GM21447 (cell line): ENCODE measurements at regions not wholly inside any gene's neighbourhood (a gene's known extent, or its start where the extent isn't known, plus 50 kb on each side); places are given as distances from the start of the nearest gene placed in this dataset.

Experiments
- ATAC-seq: cut with Tn5 transposase; IDR thresholded peaks from one replicate; pipeline ENCODE4 v1.9.1; 2021; ENCODE audit not compliant: unreplicated experiment

- no peak for ATAC-seq
These were observed 90.5 kb upstream of the SPRED2 start for GRCh38 chr2:65522922-65523321.

GRCh38 chr2:65518751-65519150, 86.4 kb upstream of the SPRED2 start:
- no peak for ATAC-seq

- ATAC-seq = no peak
These were observed 82.3 kb upstream of the SPRED2 start for GRCh38 chr2:65514555-65515195.

DNA sequence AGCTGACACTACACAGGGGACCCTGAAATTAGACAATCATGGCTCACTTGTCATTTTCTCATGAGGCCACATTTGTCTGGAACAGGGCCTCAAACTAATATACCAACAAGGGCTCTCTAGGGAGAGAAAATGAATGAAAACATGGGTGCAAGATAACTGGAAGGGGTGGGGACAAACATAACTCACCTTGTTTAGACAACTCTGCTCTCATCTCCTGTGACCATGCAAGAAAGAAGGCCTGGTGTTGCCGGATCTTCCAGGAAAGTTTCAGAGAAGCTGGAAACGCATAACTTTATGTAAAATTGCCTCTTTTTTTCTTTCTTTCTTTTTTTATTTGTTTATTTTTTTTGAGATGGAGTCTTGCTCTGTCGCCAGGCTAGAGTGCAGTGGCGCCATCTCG, 80.4 kb upstream of the SPRED2 start:
- no peak for ATAC-seq

DNA sequence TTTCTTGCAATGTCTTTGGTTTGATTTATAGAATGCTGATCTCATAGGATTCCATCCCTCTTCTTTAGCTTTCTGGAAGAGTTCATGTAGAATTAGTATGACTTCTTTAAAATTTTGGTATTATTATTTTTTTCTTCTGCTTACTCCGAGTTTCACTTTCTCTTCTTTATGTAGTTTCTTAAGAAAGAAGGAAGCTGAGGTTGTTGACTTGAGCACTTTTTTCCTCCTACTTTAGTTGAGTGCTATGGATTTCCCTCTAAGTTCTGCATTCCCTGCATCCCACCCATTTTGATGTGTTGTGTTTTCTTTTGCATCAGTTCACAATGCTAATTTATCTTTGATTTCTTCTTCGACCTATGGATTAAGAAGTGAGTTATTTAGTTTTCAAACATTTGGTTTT, 78.9 kb upstream of the SPRED2 start:
- no peak for ATAC-seq

DNA sequence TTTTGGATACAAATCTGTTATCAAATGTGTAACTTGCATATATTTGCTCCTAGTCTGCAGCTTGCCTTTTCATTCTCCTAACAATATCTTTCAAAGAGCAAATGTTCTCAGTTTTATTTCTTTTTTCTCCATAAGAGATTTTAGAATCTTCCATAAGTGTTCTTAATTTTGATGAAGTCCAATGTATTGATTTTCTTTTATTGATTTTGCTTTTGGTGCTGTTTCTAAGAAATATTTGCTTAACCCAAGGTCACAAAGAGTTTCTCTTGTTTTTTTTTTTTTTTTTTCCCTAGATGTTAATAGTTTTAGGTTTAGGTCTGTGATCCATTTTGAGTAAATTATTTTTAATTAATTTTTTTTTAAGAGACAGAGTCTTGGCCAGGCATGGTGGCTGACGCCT, 75.8 kb upstream of the SPRED2 start:
- no peak for ATAC-seq

- ATAC-seq = no peak
These were observed 75.0 kb upstream of the SPRED2 start for GRCh38 chr2:65507102-65508069.

- ATAC-seq = no peak
These were observed 72.7 kb upstream of the SPRED2 start for GRCh38 chr2:65504814-65505697.

DNA sequence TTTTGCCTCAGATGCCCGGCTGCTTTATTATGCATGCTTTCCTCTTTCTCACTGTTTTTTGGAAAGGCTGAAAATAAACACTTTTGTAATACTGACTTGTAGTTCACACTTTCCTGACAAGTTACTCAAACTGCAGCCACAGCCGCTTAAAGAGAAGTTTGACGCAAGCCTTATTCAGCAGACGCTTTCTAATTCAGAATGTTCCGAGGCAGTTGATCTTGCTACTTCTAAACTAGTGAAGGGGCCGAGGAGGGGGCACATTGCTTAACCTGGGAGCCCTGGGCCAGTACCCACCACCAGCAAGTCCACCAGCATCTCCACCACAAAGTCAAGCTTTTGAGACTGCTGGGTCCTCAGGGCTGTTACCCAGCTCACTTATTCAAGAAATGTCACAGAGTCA, 71.8 kb upstream of the SPRED2 start:
- ATAC-seq = no peak

DNA sequence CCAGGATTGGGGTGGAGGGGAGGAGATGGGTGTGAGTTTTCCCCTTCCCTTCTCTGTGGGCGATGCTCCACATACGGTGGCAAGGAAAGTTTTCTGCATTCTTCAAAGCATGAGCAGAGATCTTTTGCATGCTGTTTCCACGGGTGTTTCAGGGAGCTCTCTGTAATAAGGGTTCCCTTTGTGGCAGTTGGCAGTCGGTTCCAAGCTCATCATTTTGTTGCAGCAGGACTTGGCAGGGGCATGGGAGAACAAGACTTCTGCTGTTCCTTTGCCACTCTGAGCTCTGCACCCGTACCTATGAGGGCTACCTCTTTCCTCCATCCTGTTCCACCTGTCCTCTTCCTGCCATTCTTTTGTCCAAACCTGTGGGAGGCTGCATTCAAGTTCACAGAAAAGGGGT, 71.3 kb upstream of the SPRED2 start:
- ATAC-seq = no peak

DNA sequence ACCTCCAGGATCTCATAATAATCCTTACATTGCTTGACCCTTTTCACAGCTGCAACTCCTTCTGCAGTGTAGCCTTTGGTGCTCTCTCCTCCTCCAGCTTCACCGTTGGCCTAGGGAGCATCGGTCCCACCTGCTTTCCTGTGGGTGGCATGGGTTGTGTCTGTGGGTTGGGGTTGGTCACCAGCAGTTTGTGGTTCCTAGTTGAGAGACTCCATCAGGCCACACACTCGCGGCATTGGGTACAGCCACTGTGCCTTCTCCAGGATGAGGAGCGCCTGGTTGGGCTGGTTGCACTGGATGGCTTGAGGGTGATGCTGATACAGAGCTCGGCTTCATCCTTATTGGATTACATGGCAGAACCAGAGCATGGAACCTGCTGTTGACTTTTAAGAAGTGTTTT, 69.4 kb upstream of the SPRED2 start:
- ATAC-seq = no peak

GRCh38 chr2:65501074-65501473, 68.7 kb upstream of the SPRED2 start:
- ATAC-seq = no peak

- no peak for ATAC-seq
These were observed 68.1 kb upstream of the SPRED2 start for GRCh38 chr2:65500310-65501040.

DNA sequence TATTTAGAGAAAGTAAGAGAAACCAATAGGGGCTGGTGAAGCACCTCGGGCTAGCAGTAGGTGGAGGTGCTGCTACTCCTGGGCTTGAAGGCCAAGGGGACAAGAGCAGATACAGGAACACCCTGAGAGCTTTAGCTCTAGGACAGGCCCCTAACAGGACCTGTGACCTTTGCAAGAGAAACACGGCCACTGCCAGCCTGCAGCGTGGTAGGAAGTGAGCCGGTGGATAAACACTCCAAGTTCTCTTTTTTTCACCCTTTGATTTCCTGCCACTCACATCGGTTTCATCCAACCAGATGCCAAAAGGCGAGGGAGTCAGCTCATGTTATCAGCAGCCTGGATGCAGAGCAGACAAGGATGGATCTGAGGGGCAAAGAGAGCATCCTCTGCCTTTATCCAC, 66.8 kb upstream of the SPRED2 start:
- ATAC-seq = no peak

- no peak for ATAC-seq
These were observed 66.0 kb upstream of the SPRED2 start for GRCh38 chr2:65498396-65498795.

- ATAC-seq = no peak
These were observed 63.0 kb upstream of the SPRED2 start for GRCh38 chr2:65495251-65495877.

DNA sequence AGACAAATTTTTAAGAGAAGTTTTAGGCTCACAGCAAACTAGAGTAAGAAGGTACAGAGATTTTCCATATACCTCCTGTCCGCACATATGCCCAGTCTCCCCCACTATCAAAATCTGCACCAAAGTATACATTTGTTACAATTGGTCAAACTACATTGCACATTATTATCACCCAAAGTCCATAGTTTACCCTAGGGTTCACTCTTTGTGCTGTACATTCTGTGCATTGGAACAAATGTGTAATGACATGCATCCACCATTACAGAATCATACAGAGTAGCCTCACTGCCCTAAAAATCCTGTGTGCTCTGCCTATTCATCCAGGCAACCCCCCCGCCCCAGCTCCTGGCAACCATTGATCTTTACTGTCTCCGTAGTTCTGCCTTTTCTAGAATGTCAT, 61.7 kb upstream of the SPRED2 start:
- no peak for ATAC-seq

DNA sequence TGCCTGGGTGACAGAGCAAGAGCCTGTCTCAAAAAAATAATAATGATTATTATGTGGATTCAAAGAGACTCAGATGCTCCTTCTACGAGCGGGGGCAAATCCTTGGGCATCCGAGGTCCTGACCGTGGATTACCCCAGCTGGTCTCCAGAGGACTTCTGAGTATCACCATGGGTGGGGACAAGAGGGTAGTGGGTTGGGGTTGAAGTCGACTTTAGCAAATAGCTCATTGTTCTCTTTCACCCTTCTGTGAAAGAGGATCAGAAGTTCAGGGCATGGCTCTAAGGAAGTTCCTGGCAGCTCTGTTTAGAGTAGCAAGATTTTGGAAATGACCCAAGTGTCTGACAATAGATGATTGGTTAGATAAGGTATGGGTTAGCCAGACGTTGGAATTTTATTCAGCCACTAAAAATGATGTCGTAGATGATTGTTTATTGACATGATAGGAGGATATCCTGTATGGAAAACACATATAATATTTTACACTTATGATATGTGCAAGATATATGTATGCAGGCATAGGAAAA, 59.0 kb upstream of the SPRED2 start:
- ATAC-seq = no peak

GRCh38 chr2:65490222-65490621, 57.8 kb upstream of the SPRED2 start:
- ATAC-seq = no peak

DNA sequence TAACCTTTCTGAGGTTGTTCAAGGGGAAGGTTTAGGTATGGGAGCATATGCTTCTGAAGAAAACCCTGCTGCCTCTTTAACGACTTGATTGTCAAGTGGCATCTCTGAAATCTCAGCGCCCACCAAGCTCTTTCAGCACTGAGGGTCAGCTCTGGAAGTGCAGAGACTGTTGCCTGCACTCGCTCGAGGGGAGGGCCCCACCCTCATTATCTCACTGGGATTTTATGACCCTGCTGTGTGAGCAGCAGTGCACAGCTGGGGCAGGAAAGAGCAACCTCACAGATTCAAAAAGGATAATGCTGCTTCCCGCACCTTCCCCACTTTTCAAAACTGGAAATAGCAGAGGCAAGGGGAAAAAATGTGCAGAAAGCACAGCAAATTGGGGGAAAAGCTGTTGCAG, 56.9 kb upstream of the SPRED2 start:
- ATAC-seq = no peak
